HG02973 (cell line): ENCODE measurements at regions not wholly inside any gene's neighbourhood (a gene's known extent, or its start where the extent isn't known, plus 50 kb on each side); places are given as distances from the start of the nearest gene placed in this dataset.
"Not testable (repeated sequence)": the region's sequence is repeated elsewhere in the genome, so short reads cannot be mapped to it uniquely, and the experiment has no call there.

Experiments used
- ATAC-seq: cut with Tn5 transposase; IDR thresholded peaks from one replicate; pipeline ENCODE4 v1.9.1; 2021; ENCODE audit warnings: moderate library complexity; ENCODE audit not compliant: unreplicated experiment

DNA sequence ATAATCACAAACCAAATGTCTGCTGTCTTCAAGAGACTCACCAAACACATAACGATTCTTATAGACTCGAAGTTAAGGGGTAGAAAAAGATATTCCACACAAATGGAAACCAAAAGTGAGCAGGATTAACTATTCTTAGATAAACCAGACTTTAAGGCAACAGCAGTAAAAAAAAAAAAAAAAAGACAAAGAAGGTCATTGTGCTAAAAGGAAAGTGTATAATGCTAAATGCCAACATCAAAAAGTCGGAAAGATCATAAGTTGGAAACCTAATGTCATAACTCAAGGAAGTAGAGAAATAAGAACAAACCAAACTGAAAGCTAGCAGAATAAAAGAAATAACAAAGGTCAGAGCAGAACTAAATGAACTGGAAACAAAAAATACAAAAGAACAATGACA, 714.6 kb downstream of the SEMA5A start:
- no peak for ATAC-seq

DNA sequence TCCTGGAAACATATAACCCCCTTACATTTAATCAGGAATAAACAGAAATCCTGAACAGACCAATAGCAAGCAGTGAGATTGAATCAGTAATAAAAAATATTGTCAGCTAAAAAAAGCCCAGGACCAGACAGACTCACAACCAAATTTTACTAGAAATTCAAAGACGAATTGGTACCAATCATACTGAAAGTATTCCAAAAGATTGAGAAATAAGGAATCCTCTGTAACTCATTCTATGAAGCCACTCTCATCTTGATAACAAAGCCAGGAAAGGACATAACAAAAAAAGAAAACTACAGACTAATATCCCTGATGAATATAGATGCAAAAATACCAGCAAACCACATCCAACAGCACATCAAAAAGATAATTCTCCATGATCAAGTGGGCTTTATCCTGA, 714.0 kb downstream of the SEMA5A start:
- no peak for ATAC-seq

DNA sequence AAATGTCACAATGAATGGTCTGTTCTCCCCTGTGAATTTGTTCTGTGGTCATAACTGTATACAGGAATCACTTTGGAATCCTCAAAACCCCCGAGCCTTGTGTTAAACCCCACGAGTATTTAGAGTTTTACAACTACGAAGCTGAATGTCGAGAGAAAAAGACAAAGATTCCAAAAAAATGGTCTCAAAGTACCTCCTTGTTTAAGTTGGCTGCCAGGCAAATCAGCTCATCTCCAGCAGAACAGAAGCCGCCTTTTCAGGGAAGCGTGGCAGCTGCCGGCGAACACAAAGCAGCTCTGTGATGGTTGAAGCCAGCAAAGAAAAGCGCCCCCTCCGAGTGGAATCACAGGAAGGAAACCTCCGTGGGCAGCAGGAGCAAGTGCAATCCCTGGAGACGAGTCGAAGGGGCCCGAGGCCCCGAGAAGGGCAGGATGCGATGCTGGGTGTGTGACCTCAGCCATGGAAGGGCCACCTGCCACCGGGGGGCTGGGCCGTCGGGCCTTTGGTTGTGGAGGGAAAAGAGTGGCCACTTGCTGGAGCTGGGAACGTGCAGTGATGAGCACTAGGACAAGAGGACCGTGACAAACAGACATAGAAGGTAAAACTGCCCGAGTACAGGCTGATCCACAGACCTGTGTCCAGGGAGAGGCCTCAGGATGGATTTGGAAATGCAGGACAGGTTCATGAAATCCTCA, 706.4 kb downstream of the SEMA5A start:
- ATAC-seq: no peak

DNA sequence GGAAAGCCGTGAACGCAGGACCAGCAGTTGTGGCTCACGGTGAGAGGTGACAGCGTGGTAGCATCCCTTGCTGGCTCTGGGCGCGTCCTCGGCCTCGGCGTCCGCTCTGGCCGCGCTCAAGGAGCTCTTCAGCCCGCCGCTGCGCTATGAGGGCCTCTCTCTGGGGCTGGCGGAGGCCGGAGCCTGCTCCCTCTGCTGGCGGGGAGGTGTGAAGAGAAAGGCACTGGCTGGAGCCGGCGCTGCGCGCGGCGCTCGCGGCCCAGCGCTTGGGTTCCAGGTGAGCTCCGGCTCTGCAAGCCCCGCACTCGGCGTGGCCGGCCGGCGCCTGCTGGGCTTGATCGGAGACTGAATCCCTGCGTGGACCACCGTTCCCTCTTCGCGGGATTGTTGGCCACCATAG, 705.6 kb downstream of the SEMA5A start:
- no peak for ATAC-seq

DNA sequence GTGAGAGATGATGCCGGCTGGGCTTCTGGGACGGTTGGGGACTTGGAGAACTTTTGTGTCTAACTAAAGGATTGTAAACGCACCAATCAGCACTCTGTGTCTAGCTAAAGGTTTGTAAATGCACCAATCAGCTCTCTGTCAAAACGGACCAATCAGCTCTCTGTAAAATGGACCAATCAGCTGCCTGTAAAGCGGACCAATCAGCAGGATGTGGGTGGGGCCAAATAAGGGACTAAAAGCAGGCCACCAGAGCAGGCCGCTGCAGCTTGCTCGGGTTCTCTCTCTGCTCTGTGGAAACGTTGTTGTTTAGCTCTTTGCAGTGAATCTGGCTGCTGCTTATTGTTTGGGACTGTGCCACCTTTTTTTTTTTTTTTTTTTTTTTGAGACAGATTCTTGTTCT, 705.1 kb downstream of the SEMA5A start:
- not testable (repeated sequence) for ATAC-seq

DNA sequence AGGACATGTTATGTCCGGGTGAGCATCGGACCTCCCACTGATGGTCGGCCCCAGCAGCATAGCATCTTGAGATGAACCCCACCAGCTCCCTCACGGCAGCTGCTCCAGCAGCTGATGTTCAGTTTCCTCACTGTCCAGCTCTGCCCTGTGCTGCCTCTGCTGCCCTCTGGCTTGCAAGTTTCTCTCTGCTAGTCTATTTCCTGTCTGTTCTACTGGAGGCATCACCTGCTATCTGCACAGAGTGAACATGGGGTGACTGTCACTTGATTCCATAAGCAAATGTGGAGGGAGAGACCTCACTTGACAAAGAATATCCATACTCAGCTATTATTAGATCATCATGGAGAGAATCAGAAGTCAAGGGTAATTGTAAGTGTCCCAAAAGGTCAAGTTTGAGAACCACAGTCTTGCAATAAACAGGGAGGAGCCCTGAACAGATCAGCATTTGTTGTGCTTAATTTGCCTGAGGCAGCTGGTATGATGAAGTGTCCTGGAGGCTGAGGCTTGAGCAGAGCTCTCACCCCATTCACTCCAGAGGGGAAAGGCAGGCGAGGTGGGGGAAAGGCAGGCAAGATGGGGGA, 702.8 kb downstream of the SEMA5A start:
- no peak for ATAC-seq

DNA sequence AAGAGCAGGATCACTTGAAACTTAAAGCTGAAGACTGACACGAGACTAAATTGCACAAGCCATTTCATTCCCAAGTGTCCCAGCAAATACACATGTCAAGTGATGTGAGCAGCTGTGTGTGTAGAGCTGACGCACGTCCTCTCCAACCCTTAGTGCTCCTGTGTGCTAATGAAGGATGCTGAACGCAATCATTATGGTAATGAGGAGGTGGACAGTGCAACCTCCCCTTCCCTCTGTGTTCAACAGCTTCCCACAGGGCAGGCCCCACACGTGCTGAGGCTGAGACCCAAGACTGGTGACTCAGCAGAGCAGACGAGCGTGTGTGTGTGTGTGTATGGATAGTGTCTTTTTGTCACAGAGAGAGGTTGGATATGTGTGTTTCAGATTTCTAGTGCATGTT, 702.1 kb downstream of the SEMA5A start:
- no peak for ATAC-seq

DNA sequence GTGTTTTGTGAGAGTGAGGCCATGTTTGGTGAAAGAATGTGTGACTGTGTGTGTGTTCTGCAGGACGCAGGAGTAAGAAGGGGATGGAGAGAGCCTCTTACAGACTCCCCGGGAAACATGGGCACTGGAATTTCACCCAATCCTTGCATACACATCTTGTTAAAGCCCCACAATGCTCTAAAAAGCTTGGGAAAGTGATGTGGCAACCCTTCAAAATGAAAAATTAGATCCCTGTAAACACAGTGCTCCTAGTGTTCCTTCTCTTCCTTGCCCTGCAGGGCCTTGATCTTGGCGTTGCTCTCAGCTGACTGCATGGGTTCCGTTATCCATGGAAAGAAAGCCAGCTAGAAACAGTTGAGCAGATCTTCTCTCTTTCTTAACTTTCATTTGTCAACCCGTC, 701.7 kb downstream of the SEMA5A start:
- ATAC-seq: no peak

DNA sequence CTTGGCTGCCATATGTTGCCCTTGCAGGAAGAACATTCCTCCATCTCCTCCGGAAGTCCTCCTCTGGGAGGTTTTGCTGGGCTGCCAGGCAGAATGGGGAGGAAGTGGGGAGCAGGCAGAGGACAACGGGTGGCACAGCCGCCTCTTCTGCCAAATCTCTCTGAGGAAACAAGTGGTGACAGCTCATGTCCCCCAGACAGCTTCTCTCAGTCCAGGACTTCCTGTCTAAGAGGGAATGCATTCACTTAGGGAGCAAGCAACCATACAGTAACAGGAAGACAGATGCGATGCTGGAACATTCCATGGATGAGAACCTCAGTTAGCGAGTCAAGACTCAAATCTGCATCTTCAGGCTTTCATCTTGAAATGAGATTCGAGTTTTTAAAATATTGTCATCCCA, 701.0 kb downstream of the SEMA5A start:
- ATAC-seq: no peak

DNA sequence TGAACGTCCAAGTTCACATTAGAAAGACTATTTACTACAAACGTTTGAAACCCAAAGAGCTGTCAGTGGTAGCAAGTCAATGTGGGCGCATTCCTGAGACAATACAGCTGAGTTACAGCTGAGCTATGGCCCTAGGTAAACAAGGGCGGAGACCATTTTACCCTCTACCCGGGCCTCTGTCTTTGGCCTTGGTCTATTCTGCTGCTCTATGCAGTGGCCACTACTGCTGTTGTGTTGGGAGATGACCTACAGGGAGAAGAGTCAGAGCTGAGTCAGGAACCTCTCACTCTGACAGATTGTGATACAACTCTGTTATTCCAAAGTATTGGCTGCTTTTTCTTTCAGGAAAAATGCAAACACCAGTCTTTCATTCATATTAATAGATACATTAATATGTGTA, 700.6 kb downstream of the SEMA5A start:
- no peak for ATAC-seq

DNA sequence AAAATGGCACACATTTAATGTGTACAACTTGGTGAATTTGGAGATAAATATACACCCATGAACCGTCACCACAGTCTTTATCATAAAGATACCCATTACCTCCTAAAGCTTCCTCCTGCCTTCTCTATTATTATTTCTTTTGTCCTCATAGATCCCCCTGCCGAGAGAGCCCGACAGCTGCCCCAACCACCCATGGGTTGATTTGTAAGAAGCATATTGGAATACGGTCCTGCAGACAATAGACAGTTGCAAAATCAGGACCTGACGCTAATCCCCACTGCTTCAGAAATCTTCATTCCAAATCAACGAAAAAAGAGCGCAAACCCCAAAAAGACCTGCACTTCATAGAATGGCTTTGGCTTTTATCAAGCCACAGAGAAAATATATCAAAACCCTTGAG, 697.5 kb downstream of the SEMA5A start:
- ATAC-seq: no peak

DNA sequence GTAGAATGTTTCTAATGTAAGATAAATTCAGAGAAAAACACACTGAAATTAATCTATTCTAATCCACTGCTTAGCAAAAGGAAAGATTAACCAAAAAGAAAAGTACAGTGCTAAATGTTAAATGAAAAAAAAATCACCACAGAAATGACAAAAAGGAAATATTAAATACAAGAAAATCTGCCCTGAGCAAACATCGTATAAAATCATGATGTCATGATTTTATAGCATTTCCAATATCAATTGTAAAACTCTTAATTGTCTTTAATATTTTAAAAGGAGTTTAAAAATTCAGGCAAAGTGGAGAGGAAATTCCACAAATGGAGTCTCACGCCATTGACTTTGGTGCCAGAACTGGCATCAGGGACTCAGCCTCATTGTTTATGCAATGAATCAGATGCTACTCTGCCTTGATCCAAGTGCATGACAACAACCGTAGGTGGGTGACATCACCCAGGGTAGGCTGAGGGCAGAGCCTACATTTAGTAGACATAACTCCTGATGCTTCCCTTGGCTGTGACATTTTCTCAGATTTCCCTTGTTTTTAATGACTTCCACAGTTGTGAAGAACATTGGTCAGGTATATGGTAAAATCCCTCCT, 696.8 kb downstream of the SEMA5A start:
- ATAC-seq: no peak

DNA sequence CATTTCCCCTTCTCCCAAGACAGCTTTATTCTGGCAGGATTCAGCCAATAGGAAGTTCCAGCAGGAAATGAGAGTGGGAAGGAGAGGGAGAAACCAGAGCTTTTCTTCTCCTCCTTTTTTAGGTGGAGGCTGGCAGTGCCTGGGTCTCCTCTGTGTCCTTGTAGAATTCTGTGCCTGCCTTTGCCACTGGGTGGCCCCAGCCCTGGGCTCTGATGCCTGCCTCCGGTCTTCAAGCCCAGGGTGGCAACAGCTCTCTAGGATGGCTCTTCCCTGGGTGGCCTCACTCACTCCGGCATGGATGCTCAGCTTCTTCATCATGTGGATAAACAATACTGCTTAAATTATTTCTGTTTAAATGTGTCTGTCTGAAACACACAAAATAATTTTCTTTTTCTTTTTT, 694.8 kb downstream of the SEMA5A start:
- no peak for ATAC-seq

DNA sequence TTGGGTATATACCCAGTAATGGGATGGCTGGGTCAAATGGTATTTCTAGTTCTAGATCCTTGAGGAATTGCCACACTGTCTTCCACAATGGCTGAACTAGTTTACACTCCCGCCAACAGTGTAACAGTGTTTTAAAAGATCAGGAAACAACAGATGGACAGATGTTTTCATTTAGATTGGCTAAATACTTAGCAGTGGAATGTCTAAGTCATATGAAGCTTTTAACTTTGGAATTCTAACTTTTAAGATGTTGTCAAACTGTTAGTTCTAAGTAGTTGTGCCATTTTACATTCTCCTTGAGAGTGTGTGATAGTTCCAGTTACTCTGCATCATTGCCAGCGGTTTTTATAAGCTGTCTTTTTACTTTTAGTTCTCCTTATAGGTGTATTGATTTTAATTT, 688.8 kb downstream of the SEMA5A start:
- no peak for ATAC-seq

DNA sequence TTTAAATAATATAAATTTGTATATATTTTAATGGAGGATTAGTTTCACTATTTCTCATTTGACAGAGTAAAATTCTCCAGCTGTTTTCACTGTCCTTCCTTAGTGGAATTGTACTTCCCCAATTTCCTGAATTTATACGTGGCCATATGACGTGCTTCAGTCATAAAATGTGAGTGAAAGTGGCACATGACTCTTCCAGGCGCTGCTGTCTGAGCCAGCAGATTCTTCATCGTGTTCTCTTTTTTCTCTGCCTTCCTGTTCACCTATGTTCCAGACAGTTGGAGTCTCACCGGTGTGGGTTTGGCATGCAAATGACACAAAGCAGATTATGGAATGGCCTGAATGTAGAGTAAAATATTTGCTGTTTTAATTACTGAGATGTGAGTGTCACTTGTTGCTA, 684.1 kb downstream of the SEMA5A start:
- no peak for ATAC-seq

DNA sequence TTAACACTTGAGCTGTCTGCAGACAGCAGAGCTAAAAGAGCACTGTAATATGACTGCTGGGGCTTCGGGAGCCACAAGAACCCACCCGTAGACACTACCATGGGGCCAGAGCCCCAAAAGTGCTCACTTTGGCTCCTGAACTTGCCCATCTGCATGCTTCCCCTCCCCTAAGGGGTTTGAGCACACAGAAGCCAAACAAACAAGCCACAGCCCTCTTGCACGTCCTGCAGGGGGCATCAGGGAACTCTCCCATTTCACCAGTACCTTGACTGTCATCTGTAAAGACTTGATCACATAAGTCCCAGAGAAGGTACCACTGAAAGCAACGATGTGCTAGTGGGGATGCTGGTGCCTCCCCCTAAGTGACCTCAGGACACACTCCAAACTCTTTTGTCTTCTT, 681.8 kb downstream of the SEMA5A start:
- ATAC-seq: no peak

DNA sequence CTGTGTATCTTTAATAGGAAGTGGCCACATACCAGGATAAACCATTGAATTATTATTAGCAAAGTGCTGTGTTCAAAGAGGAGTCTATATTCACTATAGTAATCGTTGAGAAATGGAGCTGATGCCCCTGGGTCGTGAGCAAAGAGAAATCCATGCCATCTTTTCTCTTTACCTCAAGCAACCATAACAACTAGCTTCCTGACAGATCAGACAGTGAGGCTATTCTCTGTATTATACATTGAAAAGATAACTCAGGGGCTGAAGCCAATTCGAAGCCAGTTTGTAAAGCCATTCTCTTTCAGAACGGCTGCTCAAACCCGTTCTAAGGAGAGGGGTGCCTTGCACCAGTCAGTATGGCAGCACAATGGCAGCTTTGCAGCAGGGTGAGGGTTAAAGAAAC, 680.6 kb downstream of the SEMA5A start:
- ATAC-seq: no peak

DNA sequence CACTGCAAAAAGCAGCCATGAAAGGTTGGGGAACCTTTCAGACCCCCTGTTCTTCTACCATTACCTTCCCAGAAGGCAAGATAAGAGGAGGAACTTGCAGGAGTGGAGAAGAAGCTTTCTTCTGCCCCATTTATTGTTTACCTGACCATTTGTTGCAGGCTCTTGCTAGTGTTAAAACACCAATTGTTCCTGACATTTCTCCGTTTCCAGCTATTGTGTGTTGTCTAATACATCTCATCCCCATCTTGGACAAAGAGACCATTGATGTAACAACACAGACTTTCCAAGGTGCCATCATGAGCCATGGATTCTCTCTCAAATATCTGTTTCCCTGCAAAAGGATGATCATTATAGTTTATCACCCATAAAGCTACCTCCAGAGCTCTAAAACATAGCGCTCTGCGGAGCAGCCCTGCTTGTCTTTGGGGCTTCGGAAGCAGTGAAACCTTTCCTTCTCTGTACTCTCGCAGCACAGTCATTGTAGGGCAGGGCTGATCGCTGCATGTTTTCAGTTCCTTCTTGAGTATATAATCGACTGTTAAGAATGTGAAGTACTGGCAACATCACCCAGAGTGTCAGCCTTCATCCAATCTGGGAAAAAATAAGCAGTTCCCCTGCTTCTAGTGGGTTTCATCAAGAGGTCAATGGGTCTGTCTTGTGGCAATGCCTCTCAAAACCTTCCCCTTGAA, 680.0 kb downstream of the SEMA5A start:
- ATAC-seq: no peak

DNA sequence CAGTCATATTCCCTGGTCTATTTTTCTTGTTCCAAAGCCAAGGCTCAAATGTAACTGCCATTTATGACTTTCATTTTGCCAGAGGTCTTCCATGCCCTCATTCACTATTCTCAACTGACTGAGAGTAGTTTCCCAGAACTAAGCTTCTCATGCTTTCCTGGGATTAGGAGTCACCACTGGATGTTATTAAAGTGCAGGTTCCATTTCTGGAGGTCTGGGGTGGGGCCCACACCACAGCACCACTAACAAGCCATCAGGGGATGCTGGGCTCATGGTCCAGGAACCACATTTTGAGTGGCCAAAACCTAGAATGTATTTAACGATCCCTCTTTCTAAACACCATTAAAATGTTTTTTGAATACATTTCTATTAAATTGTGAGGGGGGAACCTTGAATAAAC, 677.6 kb downstream of the SEMA5A start:
- no peak for ATAC-seq

DNA sequence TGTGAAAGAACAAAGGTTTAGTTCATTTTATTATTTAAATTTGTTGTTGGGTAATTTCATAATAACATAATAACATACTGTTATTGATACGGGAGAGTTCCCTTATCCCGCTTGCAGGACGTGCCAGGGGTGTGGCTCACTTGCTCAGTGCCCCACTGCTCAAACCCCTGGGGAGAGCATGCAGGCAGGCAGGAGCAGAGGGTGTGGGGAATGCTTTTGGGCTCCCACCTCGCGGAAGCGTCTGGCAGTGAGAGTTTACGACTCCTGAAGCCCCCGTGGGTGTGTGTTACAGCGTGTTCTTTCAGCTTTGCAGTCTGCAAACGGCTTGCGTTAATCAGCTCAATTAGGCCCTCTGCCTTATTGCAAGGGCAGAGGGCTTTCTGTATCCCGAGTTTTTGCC, 675.9 kb downstream of the SEMA5A start:
- no peak for ATAC-seq

DNA sequence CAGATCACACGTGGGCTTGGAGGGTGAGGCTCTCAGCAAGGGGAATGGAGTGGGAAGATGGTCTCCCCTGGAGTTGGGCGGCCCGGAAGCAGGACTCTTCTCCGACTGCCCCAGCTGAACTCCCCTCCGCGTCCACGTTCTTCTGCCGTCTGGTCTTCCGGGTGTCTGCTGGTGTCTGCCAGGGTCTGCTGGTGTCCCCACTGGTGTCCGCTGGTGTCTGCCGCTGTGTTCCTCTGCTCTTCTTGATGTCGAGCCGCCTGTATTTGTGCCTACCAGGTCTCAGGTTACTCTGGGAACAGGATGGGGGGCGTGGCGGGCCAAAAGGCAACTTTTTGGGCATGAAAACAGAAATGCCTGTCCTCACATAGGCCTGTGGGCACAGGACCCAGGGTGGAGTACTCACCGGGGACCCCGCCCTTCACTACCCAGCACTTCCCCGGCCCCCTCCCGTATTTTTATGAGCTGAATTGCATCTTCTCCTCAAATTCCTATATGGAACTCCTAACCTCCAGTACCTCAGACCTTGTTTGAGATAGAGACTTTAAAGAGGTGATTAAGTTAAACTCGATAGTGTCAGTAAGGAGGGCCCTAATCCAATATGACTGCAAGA, 675.4 kb downstream of the SEMA5A start:
- no peak for ATAC-seq

DNA sequence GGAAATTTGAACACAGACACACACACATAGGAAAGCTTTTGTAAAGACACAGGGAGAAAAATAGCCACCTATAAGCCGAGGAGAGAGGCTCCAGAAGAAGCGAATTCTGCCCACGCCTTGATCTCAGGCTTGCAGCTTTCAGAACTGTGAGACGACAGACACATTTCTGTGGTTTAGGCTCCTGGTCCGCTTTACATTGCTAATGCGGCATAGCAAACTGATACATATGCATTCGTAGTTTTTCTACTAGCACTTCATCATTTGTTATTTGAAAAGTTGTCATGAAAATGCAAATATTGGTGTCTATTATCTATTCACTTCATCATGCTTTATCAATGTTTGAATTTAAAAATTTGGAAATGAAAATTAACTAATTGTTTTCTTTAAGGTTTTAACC, 674.9 kb downstream of the SEMA5A start:
- no peak for ATAC-seq
